HCT116 (cell line): ENCODE measurements at regions not wholly inside any gene's neighbourhood (a gene's known extent, or its start where the extent isn't known, plus 50 kb on each side); places are given as distances from the start of the nearest gene placed in this dataset.

Experiments
- CEBPB ChIP-seq: IDR thresholded peaks from 2 replicates; pipeline ENCODE4 v1.6.1; 2012; ENCODE audit warnings: low read depth
- EZH2phosphoT487 ChIP-seq: fragments of 200-600 bp; IDR thresholded peaks from 2 replicates; pipeline ENCODE4 v1.6.1; 2018; ENCODE audit warnings: antibody characterized with exemption, borderline replicate concordance
- POLR2A ChIP-seq: IDR thresholded peaks from 2 replicates; pipeline ENCODE4 v1.7.0; 2011; ENCODE audit warnings: borderline replicate concordance; ENCODE audit not compliant: insufficient read depth, insufficient read length; ENCODE audit errors: extremely low read depth
- SP1 ChIP-seq: IDR thresholded peaks from 2 replicates; pipeline ENCODE4 v1.6.1; 2012; ENCODE audit warnings: low read depth
- TF ChIP-seq, protein P1 (sequence below): IDR thresholded peaks from 2 replicates; pipeline ENCODE4 v1.6.1; 2012; ENCODE audit warnings: low read depth

DNA sequence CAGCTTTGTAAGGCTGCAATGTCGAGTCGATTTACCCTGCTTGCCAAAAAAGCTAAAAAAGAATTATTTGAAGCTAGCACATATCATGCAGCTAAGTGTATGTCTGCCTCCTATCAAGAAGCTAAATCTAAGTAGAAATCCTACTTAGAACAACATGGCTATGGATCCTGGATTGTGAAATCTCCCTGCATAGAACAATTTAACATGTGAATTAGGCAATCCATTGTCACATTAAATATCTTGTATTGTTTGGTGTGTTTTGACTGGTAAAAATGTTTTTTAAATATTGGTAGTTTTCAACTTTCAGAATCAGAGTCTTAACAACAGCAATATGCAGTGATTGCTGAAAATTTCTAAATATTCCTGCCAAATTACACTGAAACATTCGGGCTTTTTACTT, 73.3 kb downstream of the SKIDA1 start:
- no peak for TF ChIP-seq CEBPB
- TF ChIP-seq, protein P1, sequence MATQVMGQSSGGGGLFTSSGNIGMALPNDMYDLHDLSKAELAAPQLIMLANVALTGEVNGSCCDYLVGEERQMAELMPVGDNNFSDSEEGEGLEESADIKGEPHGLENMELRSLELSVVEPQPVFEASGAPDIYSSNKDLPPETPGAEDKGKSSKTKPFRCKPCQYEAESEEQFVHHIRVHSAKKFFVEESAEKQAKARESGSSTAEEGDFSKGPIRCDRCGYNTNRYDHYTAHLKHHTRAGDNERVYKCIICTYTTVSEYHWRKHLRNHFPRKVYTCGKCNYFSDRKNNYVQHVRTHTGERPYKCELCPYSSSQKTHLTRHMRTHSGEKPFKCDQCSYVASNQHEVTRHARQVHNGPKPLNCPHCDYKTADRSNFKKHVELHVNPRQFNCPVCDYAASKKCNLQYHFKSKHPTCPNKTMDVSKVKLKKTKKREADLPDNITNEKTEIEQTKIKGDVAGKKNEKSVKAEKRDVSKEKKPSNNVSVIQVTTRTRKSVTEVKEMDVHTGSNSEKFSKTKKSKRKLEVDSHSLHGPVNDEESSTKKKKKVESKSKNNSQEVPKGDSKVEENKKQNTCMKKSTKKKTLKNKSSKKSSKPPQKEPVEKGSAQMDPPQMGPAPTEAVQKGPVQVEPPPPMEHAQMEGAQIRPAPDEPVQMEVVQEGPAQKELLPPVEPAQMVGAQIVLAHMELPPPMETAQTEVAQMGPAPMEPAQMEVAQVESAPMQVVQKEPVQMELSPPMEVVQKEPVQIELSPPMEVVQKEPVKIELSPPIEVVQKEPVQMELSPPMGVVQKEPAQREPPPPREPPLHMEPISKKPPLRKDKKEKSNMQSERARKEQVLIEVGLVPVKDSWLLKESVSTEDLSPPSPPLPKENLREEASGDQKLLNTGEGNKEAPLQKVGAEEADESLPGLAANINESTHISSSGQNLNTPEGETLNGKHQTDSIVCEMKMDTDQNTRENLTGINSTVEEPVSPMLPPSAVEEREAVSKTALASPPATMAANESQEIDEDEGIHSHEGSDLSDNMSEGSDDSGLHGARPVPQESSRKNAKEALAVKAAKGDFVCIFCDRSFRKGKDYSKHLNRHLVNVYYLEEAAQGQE, result no peak
- no peak for TF ChIP-seq POLR2A
- TF ChIP-seq SP1, result no peak
- no peak for TF ChIP-seq EZH2phosphoT487
